H1 (cell line): ENCODE measurements at regions not wholly inside any gene's neighbourhood (a gene's known extent, or its start where the extent isn't known, plus 50 kb on each side); places are given as distances from the start of the nearest gene placed in this dataset.

Experiments used
- CTCF ChIA-PET: fragments of 300-600 bp; sonication (Branson Sonifier 250); formaldehyde crosslinking; loops from one replicate; lab custom pipeline; 2021; ENCODE audit not compliant: partially characterized antibody; lab: Charles Lee
- POLR2A ChIA-PET: fragments of 300-600 bp; sonication (Branson Sonifier 250); formaldehyde crosslinking; loops from one replicate; lab custom pipeline; 2021; ENCODE audit warnings: inconsistent platforms; ENCODE audit not compliant: partially characterized antibody; lab: Charles Lee
- DNase-seq, 2 experiments: peaks; one replicate each; pipeline versions ENCODE4 v3.0.0 to v3.0.0-alpha.2; 2010 to 2022; ENCODE audit warnings: low spot score in 2 of 2, low read depth in 1 of 2, mixed read lengths in 1 of 2
- FAIRE-seq: peaks from 2 replicates; lab custom pipeline; 2011; peaks lifted over from hg19 to GRCh38; lab: Jason Lieb, UNC
- H2AFZ ChIP-seq: 2 replicates; pipeline ENCODE4 v1.8.1; 2012; ENCODE audit warnings: low read length, inconsistent platforms
- H2AK5ac ChIP-seq: 2 replicates; pipeline ENCODE4 v1.6.1; 2013; ENCODE audit warnings: low read depth, low read length
- H2BK120ac ChIP-seq: replicated peaks from 2 replicates; pipeline ENCODE3; 2013; ENCODE audit warnings: low read depth, low read length, inconsistent platforms
- H2BK12ac ChIP-seq: 2 replicates; pipeline ENCODE4 v1.6.1; 2013; ENCODE audit warnings: low read depth, low read length
- H2BK15ac ChIP-seq: 2 replicates; pipeline ENCODE4 v1.6.1; 2013; ENCODE audit warnings: low read length
- H2BK20ac ChIP-seq: 2 replicates; pipeline ENCODE4 v1.6.1; 2013; ENCODE audit warnings: low read length
- H2BK5ac ChIP-seq: 2 replicates; pipeline ENCODE4 v1.6.1; 2013; ENCODE audit warnings: low read depth, low read length
- H3K14ac ChIP-seq: 2 replicates; pipeline ENCODE4 v1.6.1; 2013; ENCODE audit warnings: inconsistent platforms; ENCODE audit not compliant: insufficient read length
- H3K18ac ChIP-seq: 2 replicates; pipeline ENCODE4 v1.6.1; 2013; ENCODE audit warnings: low read length; ENCODE audit errors: extremely low read depth
- H3K23ac ChIP-seq: 2 replicates; pipeline ENCODE4 v1.6.1; 2013; ENCODE audit warnings: inconsistent platforms; ENCODE audit not compliant: insufficient read length
- H3K23me2 ChIP-seq: 2 replicates; pipeline ENCODE4 v1.6.1; 2013; ENCODE audit warnings: low read depth, low read length
- H3K27ac ChIP-seq: 2 replicates; pipeline ENCODE4 v1.6.1; 2011; ENCODE audit warnings: low read depth, low read length, inconsistent platforms
- H3K27me3 ChIP-seq, 4 experiments: replicated peaks in 1 of 4; 1 replicate in 1 of 4; 2 replicates in 3 of 4; pipeline versions ENCODE4 v1.6.1 to v1.8.1; 2011 to 2013; ENCODE audit warnings: low read length in 3 of 4, mild to moderate bottlenecking in 3 of 4, inconsistent platforms in 2 of 4, mixed read lengths in 2 of 4, moderate library complexity in 1 of 4; ENCODE audit not compliant: control insufficient read depth in 3 of 4, insufficient read depth in 3 of 4; ENCODE audit errors: extremely low read depth in 1 of 4
- H3K36me3 ChIP-seq, 4 experiments: 2 replicates each; pipeline versions ENCODE4 v1.6.1 to v1.8.1; 2011 to 2013; ENCODE audit warnings: mild to moderate bottlenecking in 4 of 4, low read length in 3 of 4, moderate library complexity in 2 of 4, control low read depth in 1 of 4, inconsistent platforms in 1 of 4; ENCODE audit not compliant: insufficient read depth in 4 of 4, control insufficient read depth in 2 of 4
- H3K4ac ChIP-seq: replicated peaks from 2 replicates; pipeline ENCODE3; 2013; ENCODE audit warnings: low read length, low read depth, mixed read lengths, inconsistent platforms; ENCODE audit not compliant: insufficient read length
- H3K4me1 ChIP-seq, 4 experiments: replicated peaks in 1 of 4; 1 replicate in 1 of 4; 2 replicates in 3 of 4; pipeline versions ENCODE4 v1.6.1 to v1.8.1; 2011 to 2013; ENCODE audit warnings: low read length in 3 of 4, inconsistent platforms in 2 of 4, mixed read lengths in 1 of 4; ENCODE audit not compliant: insufficient read depth in 4 of 4, control insufficient read depth in 3 of 4
- H3K4me2 ChIP-seq, 2 experiments: 2 replicates each; pipeline versions ENCODE4 v1.6.1 to v1.8.1; 2011 to 2013; ENCODE audit warnings: low read depth in 2 of 2, low read length in 2 of 2, control low read depth in 1 of 2, inconsistent platforms in 1 of 2, mild to moderate bottlenecking in 1 of 2; ENCODE audit not compliant: insufficient read depth in 1 of 2
- H3K4me3 ChIP-seq, 4 experiments: fragments of 200-600, 300-600 bp in 1 of 4; sonication (generic), shearing (Covaris generic), sonication (Bioruptor Twin) in 1 of 4; 2 replicates each; pipeline versions ENCODE4 v1.5.1 to v1.8.1; 2011 to 2016; ENCODE audit warnings: low read length in 4 of 4, low read depth in 3 of 4, control low read depth in 2 of 4, inconsistent platforms in 2 of 4, mild to moderate bottlenecking in 2 of 4, mixed read lengths in 1 of 4, moderate library complexity in 1 of 4; ENCODE audit not compliant: insufficient read depth in 2 of 4; ENCODE audit errors: extremely low read depth in 1 of 4
- H3K56ac ChIP-seq: replicated peaks from 2 replicates; pipeline ENCODE3; 2013; ENCODE audit warnings: low read depth, mild to moderate bottlenecking, mixed read lengths, low read length, inconsistent platforms; ENCODE audit not compliant: insufficient read length
- H3K79me1 ChIP-seq: 2 replicates; pipeline ENCODE4 v1.6.1; 2013; ENCODE audit warnings: low read depth, low read length, control low read depth
- H3K79me2 ChIP-seq, 2 experiments: 2 replicates each; pipeline versions ENCODE4 v1.6.1 to v1.8.1; 2012 to 2013; ENCODE audit warnings: low read length in 2 of 2, mild to moderate bottlenecking in 2 of 2, inconsistent platforms in 1 of 2; ENCODE audit not compliant: insufficient read depth in 2 of 2, control insufficient read depth in 1 of 2
- H3K9ac ChIP-seq, 4 experiments: replicated peaks in 1 of 4; 1 replicate in 1 of 4; 2 replicates in 3 of 4; pipeline versions ENCODE4 v1.6.1 to v1.8.1; 2011 to 2013; ENCODE audit warnings: low read depth in 3 of 4, low read length in 3 of 4, control low read depth in 2 of 4, mild to moderate bottlenecking in 2 of 4, moderate library complexity in 2 of 4, inconsistent platforms in 1 of 4; ENCODE audit errors: extremely low read depth in 1 of 4
- H3K9me3 ChIP-seq, 2 experiments: 2 replicates each; pipeline versions ENCODE4 v1.6.1 to v1.8.1; 2012 to 2013; ENCODE audit warnings: mild to moderate bottlenecking in 2 of 2, moderate library complexity in 2 of 2, control low read depth in 1 of 2, inconsistent platforms in 1 of 2, low read depth in 1 of 2, low read length in 1 of 2, mixed read lengths in 1 of 2; ENCODE audit not compliant: insufficient read depth in 2 of 2
- H4K20me1 ChIP-seq, 2 experiments: replicated peaks in 1 of 2; 2 replicates each; pipeline versions ENCODE3 to v1.8.1; 2011 to 2013; ENCODE audit warnings: inconsistent platforms in 2 of 2, low read length in 2 of 2, mild to moderate bottlenecking in 1 of 2; ENCODE audit not compliant: insufficient read depth in 2 of 2, control insufficient read depth in 1 of 2
- H4K5ac ChIP-seq: 2 replicates; pipeline ENCODE4 v1.6.1; 2013; ENCODE audit warnings: low read length, low read depth, mixed read lengths, inconsistent platforms; ENCODE audit not compliant: insufficient read length
- H4K8ac ChIP-seq: 2 replicates; pipeline ENCODE4 v1.8.0; 2013; ENCODE audit warnings: mild to moderate bottlenecking, moderate library complexity, low read length, inconsistent platforms; ENCODE audit not compliant: insufficient read depth; ENCODE audit errors: extremely low read depth
- H4K91ac ChIP-seq: replicated peaks from 2 replicates; pipeline ENCODE3; 2013; ENCODE audit warnings: low read length, mixed read lengths, inconsistent platforms; ENCODE audit not compliant: insufficient read length
- RBBP5 ChIP-seq: IDR thresholded peaks from 2 replicates; pipeline ENCODE4 v1.7.1; 2012; ENCODE audit warnings: low read depth, mild to moderate bottlenecking, inconsistent platforms, low read length, moderate library complexity, borderline replicate concordance
- WGBS, 2 experiments: shearing (Covaris generic) in 1 of 2; methylation state at CpG; one replicate each; pipeline versions ENCODE4 v1.1.6 to v1.1.7; 2013 to 2015; ENCODE audit warnings: low lambda C conversion rate in 2 of 2, mixed read lengths in 2 of 2, inconsistent platforms in 1 of 2, low coverage in 1 of 2, missing lambda C conversion rate in 1 of 2; ENCODE audit not compliant: insufficient replicate concordance in 2 of 2, insufficient coverage in 1 of 2, insufficient read length in 1 of 2; ENCODE audit errors: extremely low coverage in 1 of 2, missing lambda C conversion rate in 1 of 2; 5-methylcytosine and 5-hydroxymethylcytosine counted together

GRCh38 chr12:20211541-20211940 is 156.8 kb upstream of the PDE3A start:
- Histone ChIP-seq H4K20me1 (no peaks in the 10 kb centered on the region), H3K18ac (no peak overlapping the region), H2BK20ac (no peak overlapping the region)

More at GRCh38 chr12:20211541-20211940, 156.8 kb upstream of the PDE3A start:
- Histone ChIP-seq H3K4me2 (no peak overlapping the region), H3K4ac (no peak overlapping the region), H3K4me3 (no peak overlapping the region), H3K36me3 (no peaks in the 10 kb centered on the region), H3K56ac (no peak overlapping the region), H2BK15ac (no peak overlapping the region), H4K5ac (no peak overlapping the region), H3K27me3 (no peaks in the 10 kb centered on the region; a peak in 1 of 7 replicates), H3K4me1 (peaks cover 0 to 10% (median 5%) of the 10 kb centered on the region in 4 experiments; a peak in 2 of 7 replicates), H2BK12ac (no peak overlapping the region), H3K27ac (no peak overlapping the region), H3K14ac (no peak overlapping the region), H3K9ac (no peak overlapping the region), H2AFZ (peak overlapping the region; percentile 5; the same call in 1 of the 2 replicates), H2AK5ac (no peak overlapping the region), H3K23ac (no peak overlapping the region), H3K23me2 (no peaks in the 10 kb centered on the region), H4K8ac (no peak overlapping the region), H4K91ac (no peak overlapping the region), H3K79me2 (no peaks in the 10 kb centered on the region), H2BK5ac (no peak overlapping the region)
- 70% methylated on average over 3 of the region's 3 CpGs; no CpG with 5 or more reads in 1 of the 2 experiments for WGBS, 2 experiments
- POLR2A ChIA-PET, result no interaction called here
- no peak for DNase-seq
- no peak for FAIRE-seq
- CTCF ChIA-PET, result interaction anchor here (0.9 to 1.5 kb wide), 3 partner anchors 9 to 472 kb away, joined by 3 to 4 read pairs (median 4); no protein-coding TSS in a partner anchor
- TF ChIP-seq RBBP5, result no peak
- TF ChIP-seq, all 59 proteins: peak for 0
- Histone ChIP-seq H3K79me1 (no peaks in the 10 kb centered on the region), H2BK120ac (no peak overlapping the region), H3K9me3 (no peaks in the 10 kb centered on the region)
